HG03558 (cell line): ENCODE measurements at regions not wholly inside any gene's neighbourhood (a gene's known extent, or its start where the extent isn't known, plus 50 kb on each side); places are given as distances from the start of the nearest gene placed in this dataset.

Experiments used
- ATAC-seq: cut with Tn5 transposase; IDR thresholded peaks from one replicate; pipeline ENCODE4 v1.9.1; 2021; ENCODE audit warnings: moderate number of reproducible peaks; ENCODE audit not compliant: unreplicated experiment; ENCODE audit errors: extremely low read depth

- no peak for ATAC-seq
These were observed 185.5 kb upstream of the C1orf174 start for GRCh38 chr1:4085546-4085945.

GRCh38 chr1:4086085-4086850 lies 186.2 kb upstream of the C1orf174 start:
- no peak for ATAC-seq

GRCh38 chr1:4086921-4087320 lies 186.8 kb upstream of the C1orf174 start:
- ATAC-seq: no peak

- ATAC-seq: no peak
These were observed 187.7 kb upstream of the C1orf174 start for GRCh38 chr1:4087530-4088420.

- ATAC-seq: no peak
These were observed 188.6 kb upstream of the C1orf174 start for GRCh38 chr1:4088676-4089075.

- no peak for ATAC-seq
These were observed 189.5 kb upstream of the C1orf174 start for GRCh38 chr1:4089421-4090175.

GRCh38 chr1:4090556-4090955 lies 190.5 kb upstream of the C1orf174 start:
- ATAC-seq: no peak

- no peak for ATAC-seq
These were observed 191.0 kb upstream of the C1orf174 start for GRCh38 chr1:4090976-4091660.

- ATAC-seq: no peak
These were observed 191.9 kb upstream of the C1orf174 start for GRCh38 chr1:4091996-4092395.

- ATAC-seq: no peak
These were observed 193.9 kb upstream of the C1orf174 start for GRCh38 chr1:4093856-4094565.

GRCh38 chr1:4095433-4095971 lies 195.4 kb upstream of the C1orf174 start:
- no peak for ATAC-seq

GRCh38 chr1:4101459-4102161 lies 201.5 kb upstream of the C1orf174 start:
- ATAC-seq: no peak

- no peak for ATAC-seq
These were observed 205.3 kb upstream of the C1orf174 start for GRCh38 chr1:4105300-4105880.

- ATAC-seq: no peak
These were observed 206.7 kb upstream of the C1orf174 start for GRCh38 chr1:4106731-4107130.

GRCh38 chr1:4107291-4107690 lies 207.2 kb upstream of the C1orf174 start:
- no peak for ATAC-seq

- ATAC-seq: no peak
These were observed 208.3 kb upstream of the C1orf174 start for GRCh38 chr1:4108331-4108730.

GRCh38 chr1:4108758-4109627 lies 208.9 kb upstream of the C1orf174 start:
- ATAC-seq: no peak

- ATAC-seq: no peak
These were observed 209.5 kb upstream of the C1orf174 start for GRCh38 chr1:4109628-4109940.
